Cerebellar nuclear complex (tissue), 1 donor: ENCODE measurements at regions not wholly inside any gene's neighbourhood (a gene's known extent, or its start where the extent isn't known, plus 50 kb on each side); places are given as distances from the start of the nearest gene placed in this dataset.

ENCODE experiments used
- DNase-seq, 2 experiments: peaks; one replicate each; lab custom pipeline; 2025; lab: John Stamatoyannopoulos, UW

DNA sequence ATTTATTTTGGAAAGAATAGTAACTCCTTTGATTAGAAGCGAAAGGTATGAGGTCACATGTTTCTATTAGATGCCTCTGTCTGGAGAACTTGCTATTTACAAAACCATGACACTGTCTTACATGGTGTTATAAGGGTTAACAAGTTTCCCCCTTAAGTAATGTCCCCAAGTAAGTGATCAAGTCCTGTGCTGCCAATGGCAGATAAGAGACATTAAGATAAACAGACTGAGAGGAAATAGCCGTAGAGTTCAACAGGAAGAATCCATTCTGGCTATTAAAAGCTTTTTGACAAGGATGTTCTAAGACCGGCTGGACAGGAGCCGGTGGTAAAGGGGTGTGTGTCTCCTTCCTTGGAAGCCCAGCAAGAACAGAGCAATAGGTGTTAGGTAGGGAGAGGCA is 257.5 kb downstream of the GADD45G start:
- peak in 1 of 2 experiments; percentile 1 for DNase-seq

GRCh38 chr9:89863141-89863540 is 258.3 kb downstream of the GADD45G start:
- no peak for DNase-seq

GRCh38 chr9:89863837-89864236 is 259.0 kb downstream of the GADD45G start:
- DNase-seq, result no peak

DNA sequence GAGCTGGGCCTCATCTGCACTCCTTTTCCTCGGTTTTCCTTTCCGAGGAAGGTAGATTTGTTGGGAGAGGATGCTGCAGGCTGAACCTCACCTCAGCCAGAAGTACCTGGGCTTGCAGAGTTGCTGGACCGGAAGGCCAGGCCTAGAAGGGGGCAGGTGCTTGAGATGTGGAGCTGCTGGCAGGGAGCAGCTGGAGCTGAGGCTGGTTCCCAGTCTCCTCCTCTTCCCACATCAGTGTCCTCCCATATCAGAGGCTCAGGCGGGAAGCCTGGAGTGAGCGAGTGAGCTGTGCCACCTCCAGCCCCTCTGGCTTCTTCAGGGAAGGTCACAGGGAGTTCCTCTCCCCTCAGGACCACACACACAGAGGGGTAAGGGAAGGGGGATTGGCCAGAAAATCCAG is 259.4 kb downstream of the GADD45G start:
- no peak for DNase-seq

GRCh38 chr9:89864731-89865130 is 259.9 kb downstream of the GADD45G start:
- DNase-seq, result no peak

GRCh38 chr9:89865357-89865756 is 260.5 kb downstream of the GADD45G start:
- DNase-seq, result no peak

DNA sequence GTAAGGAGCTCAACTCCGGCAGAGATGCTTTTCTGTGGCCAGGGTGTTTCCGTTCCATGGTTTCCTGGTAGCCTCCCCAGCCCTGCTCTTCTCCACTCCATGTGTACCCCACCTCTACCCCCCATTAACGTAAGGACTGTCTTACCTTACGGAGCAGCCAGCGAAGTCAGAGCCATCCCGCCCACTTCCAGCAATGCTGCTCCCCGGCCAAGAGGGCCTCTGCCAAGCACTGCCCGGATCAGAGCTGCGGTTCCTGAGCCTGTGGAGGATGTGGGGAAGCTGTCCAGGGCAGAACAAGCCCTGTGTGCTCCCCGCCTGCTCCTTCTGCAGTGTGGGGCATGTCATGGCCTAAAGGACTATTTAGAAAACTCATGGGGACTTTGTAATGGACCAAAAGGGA is 261.2 kb downstream of the GADD45G start:
- no peak for DNase-seq

DNA sequence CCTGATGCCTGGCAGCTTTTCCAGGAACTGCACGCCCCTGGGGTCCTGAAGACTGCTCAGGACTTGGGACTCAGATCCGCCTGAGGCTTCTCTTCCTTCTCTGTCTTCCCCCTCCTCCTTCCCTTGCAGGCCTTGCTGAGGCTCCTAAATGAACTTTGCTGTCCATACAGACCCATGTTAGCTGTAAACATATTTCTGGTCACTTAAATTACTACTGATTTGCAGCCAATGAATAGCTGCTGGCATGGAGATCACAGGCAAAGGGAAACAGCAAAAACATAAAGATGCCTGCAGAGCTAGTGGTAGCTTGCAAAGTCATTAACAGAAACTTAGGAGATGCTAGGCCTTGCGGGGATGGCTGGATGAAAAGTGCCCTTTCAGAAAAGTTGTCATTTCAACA is 261.9 kb downstream of the GADD45G start:
- DNase-seq, result no peak

DNA sequence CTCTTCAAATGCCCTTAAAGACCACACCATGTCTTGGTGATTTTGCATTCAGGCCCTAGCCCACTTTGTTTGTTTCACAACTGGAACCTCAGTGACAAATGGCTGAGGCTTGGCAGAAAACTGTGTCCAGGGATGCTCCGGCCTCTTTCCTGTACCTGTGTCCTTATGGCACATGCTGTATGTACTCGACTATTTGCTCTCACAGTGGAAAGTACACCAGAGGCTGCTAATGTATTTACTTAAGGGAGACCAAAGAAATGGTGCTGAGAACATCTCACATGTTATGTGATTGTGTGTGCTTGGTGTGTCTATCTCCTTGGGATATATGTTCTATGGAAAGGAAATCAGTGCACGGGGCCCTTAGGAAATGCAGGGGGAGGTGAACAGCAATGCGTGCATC is 263.3 kb downstream of the GADD45G start:
- no peak for DNase-seq

DNA sequence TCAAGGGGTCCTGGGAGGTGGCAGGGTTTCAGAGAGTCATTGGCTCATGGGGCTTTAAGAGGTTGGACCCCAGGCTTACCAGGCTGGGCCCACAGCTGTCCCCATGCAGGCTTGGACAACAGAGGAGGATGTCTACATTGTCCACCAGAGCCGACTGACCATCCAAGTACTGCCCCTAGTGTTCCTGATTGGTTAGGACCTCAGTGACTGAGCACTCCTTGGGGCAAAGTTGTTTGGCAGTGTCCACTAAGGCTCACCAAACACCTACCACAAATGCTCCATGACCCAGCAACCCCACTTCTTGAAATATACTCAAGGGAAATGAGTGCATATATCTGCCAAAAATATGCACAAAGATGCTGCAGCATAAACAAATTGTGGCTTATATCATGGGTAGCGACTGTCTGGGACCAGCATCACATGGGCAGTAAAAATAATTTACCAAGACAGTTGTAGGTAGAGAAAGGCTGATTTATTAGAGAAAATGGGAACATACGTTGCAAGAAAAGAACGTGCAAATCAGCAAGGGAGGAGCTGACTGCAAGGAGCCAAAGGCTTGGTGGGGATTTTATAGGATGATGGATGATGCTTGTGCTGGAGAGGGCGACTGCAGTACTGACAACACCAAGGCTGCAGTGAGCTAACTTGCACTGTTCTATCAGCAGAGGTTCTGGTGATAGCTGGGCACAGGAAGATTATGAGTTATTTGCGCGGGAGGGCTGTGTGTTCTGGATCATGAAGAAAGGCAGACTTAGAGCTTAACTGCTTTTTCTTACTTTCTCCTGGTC is 265.2 kb downstream of the GADD45G start:
- DNase-seq, result no peak

- no peak for DNase-seq
These were observed 267.1 kb downstream of the GADD45G start for GRCh38 chr9:89871871-89872331.

DNA sequence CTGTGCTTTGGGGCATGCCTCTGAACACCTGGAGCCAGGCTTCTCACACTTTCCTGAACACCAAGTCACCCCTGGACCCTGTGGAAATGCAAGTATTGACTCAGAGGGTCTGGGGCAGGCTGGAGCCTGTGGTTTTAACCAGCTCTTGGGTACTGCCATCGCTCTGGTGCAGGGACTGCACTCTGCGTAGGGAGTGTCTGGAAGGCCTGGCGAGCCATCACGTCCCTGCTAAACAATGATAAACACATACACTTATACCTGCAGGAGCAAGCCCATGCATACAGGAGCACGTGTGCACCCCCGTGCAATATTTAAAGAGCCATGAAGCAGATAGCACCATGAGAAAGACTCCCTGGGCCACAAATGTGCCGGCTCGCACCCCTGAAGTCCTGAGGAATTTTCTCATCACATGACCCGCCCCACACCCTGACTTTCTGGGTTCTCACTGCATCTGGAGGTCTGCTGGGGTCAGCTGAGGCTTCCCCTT is 267.7 kb downstream of the GADD45G start:
- no peak for DNase-seq

GRCh38 chr9:89872913-89873707 is 268.3 kb downstream of the GADD45G start:
- DNase-seq, result no peak

- DNase-seq, result no peak
These were observed 269.0 kb downstream of the GADD45G start for GRCh38 chr9:89873801-89874200.

GRCh38 chr9:89874351-89875321 is 269.8 kb downstream of the GADD45G start:
- no peak for DNase-seq

DNA sequence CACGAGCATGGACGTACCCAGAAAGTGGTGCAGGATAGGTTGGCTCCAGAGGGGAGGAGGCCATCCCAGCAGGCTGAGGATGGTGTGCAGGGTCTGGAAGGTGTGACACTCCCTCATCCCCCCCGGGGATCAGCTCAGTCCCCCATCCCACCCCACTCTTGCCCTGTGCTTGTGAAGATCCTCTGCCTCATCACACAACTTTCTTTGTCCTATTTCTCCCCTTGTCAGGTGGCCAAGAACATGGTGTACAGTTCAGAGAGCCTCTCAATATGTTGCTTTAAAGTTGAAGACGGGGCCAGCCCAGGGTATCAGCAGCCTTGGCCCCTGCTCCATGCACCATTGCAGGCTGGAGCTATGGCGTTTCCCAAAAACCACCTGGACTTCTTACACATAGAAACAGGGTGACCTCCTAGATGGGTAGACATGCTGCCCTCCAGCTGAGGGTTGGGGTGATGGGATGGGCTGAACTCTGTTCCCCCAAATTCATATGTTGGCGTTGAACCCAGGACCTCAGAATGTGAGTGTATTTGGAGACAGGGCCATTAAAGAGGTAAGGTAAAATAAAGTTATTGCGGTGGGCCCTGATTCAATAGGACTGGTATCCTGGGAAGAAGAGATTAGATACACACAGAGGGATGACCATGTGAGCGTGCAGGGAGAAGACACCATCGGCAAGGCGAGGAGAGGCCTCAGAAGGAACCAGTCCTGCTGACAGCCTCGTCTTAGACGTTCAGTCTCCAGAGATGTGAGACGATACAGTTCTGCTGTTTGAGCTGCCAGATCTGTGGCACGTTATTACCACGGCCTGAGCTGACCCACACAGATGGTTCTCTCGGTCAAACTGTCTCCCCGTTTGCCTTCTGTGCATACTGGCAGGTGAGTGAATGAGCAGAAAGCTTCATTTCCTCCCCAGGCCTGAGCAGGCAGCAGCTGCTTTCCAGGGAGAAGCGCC is 272.5 kb downstream of the GADD45G start:
- DNase-seq, result peak; percentile 41 to 88

GRCh38 chr9:89878003-89878411 is 273.2 kb downstream of the GADD45G start:
- DNase-seq, result no peak

DNA sequence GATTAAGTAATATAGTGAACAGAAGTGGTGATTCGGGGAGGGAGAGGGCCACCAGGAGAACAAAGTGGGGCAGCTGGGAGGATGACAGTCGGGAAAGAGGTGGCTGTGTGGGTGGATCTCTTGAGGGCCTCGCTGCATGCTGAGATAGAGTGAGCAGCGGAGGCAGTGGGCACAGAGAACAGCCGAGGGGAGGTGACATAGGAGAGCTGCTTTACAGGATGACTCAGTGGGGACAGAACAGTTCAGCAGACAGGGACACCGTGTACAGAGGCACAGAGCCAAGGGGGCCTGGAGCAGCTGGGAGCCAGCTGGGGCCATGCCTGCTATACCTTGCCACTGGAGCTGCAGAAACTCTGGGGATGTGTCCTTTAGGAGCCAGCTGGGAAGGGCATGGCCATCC is 273.9 kb downstream of the GADD45G start:
- no peak for DNase-seq

DNA sequence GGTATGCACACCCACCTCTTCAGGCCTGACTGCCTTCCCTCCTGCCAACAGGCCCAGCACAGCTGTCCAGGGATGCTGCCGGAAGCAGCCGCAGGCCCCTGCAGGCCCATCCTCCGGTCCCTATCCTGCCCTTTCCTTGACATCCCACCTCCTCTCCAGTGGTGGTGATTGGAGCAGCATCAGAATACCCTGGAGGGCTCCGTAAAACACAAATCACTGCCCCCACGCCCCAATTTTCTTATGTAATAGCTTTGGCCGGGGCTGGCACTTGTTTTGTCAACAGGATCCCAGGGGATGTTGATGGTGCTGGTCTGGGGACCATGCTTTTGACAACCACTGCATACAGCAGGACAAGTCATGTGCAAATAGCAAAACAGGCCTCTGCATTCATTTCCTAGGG is 274.5 kb downstream of the GADD45G start:
- DNase-seq, result no peak

DNA sequence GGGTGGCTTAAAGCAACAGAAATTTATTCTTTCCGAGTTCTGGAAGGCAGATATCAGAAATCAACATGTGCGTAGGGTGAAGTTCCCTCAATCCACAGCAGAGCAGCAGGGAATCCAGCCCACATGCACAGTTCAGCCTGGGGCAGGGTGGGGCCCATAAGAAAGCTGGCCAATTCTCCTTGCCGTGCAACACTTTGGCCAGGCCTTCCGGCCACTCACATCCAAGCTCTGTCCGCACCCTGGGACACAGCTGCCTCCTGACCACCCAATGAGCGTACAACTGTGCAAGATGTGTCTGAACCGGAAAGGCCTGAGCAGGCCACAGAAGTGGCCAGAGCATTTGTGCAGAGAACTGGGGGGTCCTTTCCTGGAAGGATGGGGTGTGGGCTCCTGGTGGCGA is 274.9 kb downstream of the GADD45G start:
- no peak for DNase-seq

DNA sequence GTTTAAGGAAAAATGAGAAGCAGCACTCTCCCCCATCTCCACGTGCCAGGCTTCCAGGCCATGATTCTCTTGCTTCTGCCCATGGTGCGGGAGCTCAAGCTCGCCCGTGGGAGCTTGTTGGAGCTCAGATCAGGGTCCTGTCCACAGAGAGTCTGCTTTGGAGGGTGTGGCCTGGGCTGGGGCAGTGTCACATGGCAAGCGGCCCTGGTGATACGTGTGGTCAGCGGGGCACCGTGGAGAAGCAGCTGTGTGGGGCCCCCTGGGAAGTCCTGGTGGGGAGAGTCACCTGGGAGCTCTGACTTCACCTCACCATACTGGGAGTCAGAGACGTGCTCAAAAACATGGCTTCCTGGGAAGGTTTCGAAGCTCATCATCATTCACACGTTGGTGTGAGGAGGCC is 275.3 kb downstream of the GADD45G start:
- DNase-seq, result no peak
